H9 (cell line): ENCODE measurements at regions not wholly inside any gene's neighbourhood (a gene's known extent, or its start where the extent isn't known, plus 50 kb on each side); places are given as distances from the start of the nearest gene placed in this dataset.

ENCODE experiments used
- DNase-seq: peaks from one replicate; pipeline ENCODE4 v3.0.0-alpha.2; 2017
- H2AFZ ChIP-seq: one replicate; pipeline ENCODE4 v1.6.1; 2013; ENCODE audit warnings: mild to moderate bottlenecking, low read length, control low read depth, moderate library complexity
- H2AK5ac ChIP-seq: 2 replicates; pipeline ENCODE4 v1.6.1; 2013; ENCODE audit warnings: low read length, control low read depth, mixed read lengths; ENCODE audit not compliant: insufficient read length
- H2BK120ac ChIP-seq: one replicate; pipeline ENCODE4 v1.6.1; 2013; ENCODE audit warnings: low read depth, mild to moderate bottlenecking, low read length, control low read depth, inconsistent platforms; ENCODE audit not compliant: poor library complexity, severe bottlenecking
- H2BK12ac ChIP-seq: 2 replicates; pipeline ENCODE4 v1.6.1; 2013; ENCODE audit warnings: low read length, control low read depth, mixed read lengths, low read depth; ENCODE audit not compliant: insufficient read length
- H2BK15ac ChIP-seq: 2 replicates; pipeline ENCODE4 v1.6.1; 2013; ENCODE audit warnings: low read depth, low read length, control low read depth
- H2BK20ac ChIP-seq: one replicate; pipeline ENCODE4 v1.6.1; 2013; ENCODE audit warnings: low read depth, mild to moderate bottlenecking, low read length, control low read depth, inconsistent platforms; ENCODE audit not compliant: poor library complexity, severe bottlenecking
- H2BK5ac ChIP-seq: 2 replicates; pipeline ENCODE4 v1.6.1; 2013; ENCODE audit warnings: low read length, control low read depth, mixed read lengths; ENCODE audit not compliant: insufficient read length
- H3K14ac ChIP-seq: 2 replicates; pipeline ENCODE4 v1.6.1; 2013; ENCODE audit warnings: low read length, control low read depth; ENCODE audit not compliant: insufficient read depth
- H3K18ac ChIP-seq: 2 replicates; pipeline ENCODE4 v1.6.1; 2013; ENCODE audit warnings: low read depth, mild to moderate bottlenecking, mixed read lengths, low read length, control low read depth; ENCODE audit not compliant: insufficient read length
- H3K23ac ChIP-seq: 2 replicates; pipeline ENCODE4 v1.6.1; 2013; ENCODE audit warnings: low read length, control low read depth, mixed read lengths, low read depth; ENCODE audit not compliant: insufficient read length
- H3K23me2 ChIP-seq: 2 replicates; pipeline ENCODE4 v1.6.1; 2013; ENCODE audit warnings: low read depth, mild to moderate bottlenecking, mixed read lengths, low read length, control low read depth; ENCODE audit not compliant: insufficient read length, poor library complexity, severe bottlenecking
- H3K27ac ChIP-seq: 2 replicates; pipeline ENCODE4 v1.5.1; 2013; ENCODE audit warnings: low read length, control low read depth, mixed read lengths, low read depth; ENCODE audit not compliant: insufficient read length
- H3K27me3 ChIP-seq: 2 replicates; pipeline ENCODE4 v1.6.1; 2013; ENCODE audit warnings: low read length, control low read depth, inconsistent platforms; ENCODE audit not compliant: insufficient read depth
- H3K4ac ChIP-seq: 2 replicates; pipeline ENCODE4 v1.6.1; 2013; ENCODE audit warnings: low read depth, mild to moderate bottlenecking, control low read depth, inconsistent platforms, low read length, moderate library complexity
- H3K4me1 ChIP-seq: 2 replicates; pipeline ENCODE4 v1.6.1; 2013; ENCODE audit warnings: low read length, control low read depth, inconsistent platforms; ENCODE audit not compliant: insufficient read depth
- H3K4me2 ChIP-seq: 2 replicates; pipeline ENCODE4 v1.6.1; 2013; ENCODE audit warnings: low read length, control low read depth, mixed read lengths; ENCODE audit not compliant: insufficient read length, insufficient read depth
- H3K56ac ChIP-seq: 2 replicates; pipeline ENCODE4 v1.6.1; 2013; ENCODE audit warnings: low read depth, mild to moderate bottlenecking, mixed read lengths, low read length, control low read depth; ENCODE audit not compliant: insufficient read length
- H3K79me1 ChIP-seq: 2 replicates; pipeline ENCODE4 v1.6.1; 2013; ENCODE audit warnings: low read depth, mild to moderate bottlenecking, moderate library complexity, low read length, control low read depth, inconsistent platforms; ENCODE audit not compliant: insufficient read depth, poor library complexity, severe bottlenecking
- H3K79me2 ChIP-seq: 2 replicates; pipeline ENCODE4 v1.6.1; 2013; ENCODE audit warnings: low read length, control low read depth, inconsistent platforms; ENCODE audit not compliant: insufficient read depth
- H3K9ac ChIP-seq: 2 replicates; pipeline ENCODE4 v1.6.1; 2013; ENCODE audit warnings: low read length, control low read depth, mixed read lengths; ENCODE audit not compliant: insufficient read length; ENCODE audit errors: extremely low read depth
- H3K9me3 ChIP-seq: one replicate; pipeline ENCODE4 v1.6.1; 2013; ENCODE audit warnings: low read depth, low read length, inconsistent platforms; ENCODE audit not compliant: control insufficient read depth
- H3T11ph ChIP-seq: one replicate; pipeline ENCODE4 v1.6.1; 2013; ENCODE audit warnings: mild to moderate bottlenecking, low read length, control low read depth, inconsistent platforms
- H4K20me1 ChIP-seq: one replicate; pipeline ENCODE4 v1.6.1; 2013; ENCODE audit not compliant: control insufficient read depth, insufficient read length, insufficient read depth
- H4K5ac ChIP-seq: 2 replicates; pipeline ENCODE4 v1.6.1; 2013; ENCODE audit warnings: low read depth, mild to moderate bottlenecking, mixed read lengths, low read length, control low read depth; ENCODE audit not compliant: insufficient read length
- H4K8ac ChIP-seq: replicated peaks from 2 replicates; pipeline ENCODE4 v1.6.1; 2013; ENCODE audit warnings: low read length, control low read depth, mixed read lengths, low read depth; ENCODE audit not compliant: insufficient read length
- H4K91ac ChIP-seq: 2 replicates; pipeline ENCODE4 v1.6.1; 2013; ENCODE audit warnings: low read depth, mild to moderate bottlenecking, moderate library complexity, mixed read lengths, low read length, control low read depth; ENCODE audit not compliant: insufficient read length
- H3K27ac Mint-ChIP-seq, 3 experiments: 2 replicates in 2 of 3; 3 replicates in 1 of 3; pipeline ENCODE4 v1.8.0; 2020 to 2021; ENCODE audit warnings: mixed read lengths in 3 of 3, mild to moderate bottlenecking in 1 of 3, moderate library complexity in 1 of 3
- H3K27me3 Mint-ChIP-seq: 2 replicates; pipeline ENCODE4 v1.8.0; 2021; ENCODE audit warnings: low read depth, mild to moderate bottlenecking, moderate library complexity, mixed read lengths
- H3K36me3 Mint-ChIP-seq, 3 experiments: 2 replicates in 2 of 3; 3 replicates in 1 of 3; pipeline ENCODE4 v1.8.0; 2020 to 2021; ENCODE audit warnings: low read depth in 3 of 3, mixed read lengths in 3 of 3; ENCODE audit not compliant: insufficient read depth in 1 of 3
- H3K4me1 Mint-ChIP-seq, 2 experiments: 2 replicates each; pipeline ENCODE4 v1.8.0; 2020; ENCODE audit warnings: mixed read lengths in 2 of 2
- H3K4me3 Mint-ChIP-seq, 2 experiments: 2 replicates in 1 of 2; 3 replicates in 1 of 2; pipeline ENCODE4 v1.8.0; 2020 to 2021; ENCODE audit warnings: mild to moderate bottlenecking in 2 of 2, mixed read lengths in 2 of 2, moderate library complexity in 1 of 2
- H3K9me3 Mint-ChIP-seq, 2 experiments: 2 replicates in 1 of 2; 3 replicates in 1 of 2; pipeline ENCODE4 v1.8.0; 2020; ENCODE audit warnings: mild to moderate bottlenecking in 2 of 2, mixed read lengths in 2 of 2, moderate library complexity in 1 of 2
- WGBS: extraction: QIAGEN DNeasy Blood & Tissue Kit; methylation state at CpG from one replicate; pipeline ENCODE4 v1.1.7; 2013; ENCODE audit warnings: missing lambda C conversion rate, low lambda C conversion rate, mixed read lengths; ENCODE audit not compliant: insufficient read length; ENCODE audit errors: extremely low coverage; 5-methylcytosine and 5-hydroxymethylcytosine counted together
- TF ChIP-seq, protein P1 (sequence below): fragments of 200-600 bp; sonication (generic); conservative IDR thresholded peaks from 3 replicates; pipeline ENCODE4 v1.8.0; 2021; ENCODE audit warnings: antibody characterized with exemption, mild to moderate bottlenecking

DNA sequence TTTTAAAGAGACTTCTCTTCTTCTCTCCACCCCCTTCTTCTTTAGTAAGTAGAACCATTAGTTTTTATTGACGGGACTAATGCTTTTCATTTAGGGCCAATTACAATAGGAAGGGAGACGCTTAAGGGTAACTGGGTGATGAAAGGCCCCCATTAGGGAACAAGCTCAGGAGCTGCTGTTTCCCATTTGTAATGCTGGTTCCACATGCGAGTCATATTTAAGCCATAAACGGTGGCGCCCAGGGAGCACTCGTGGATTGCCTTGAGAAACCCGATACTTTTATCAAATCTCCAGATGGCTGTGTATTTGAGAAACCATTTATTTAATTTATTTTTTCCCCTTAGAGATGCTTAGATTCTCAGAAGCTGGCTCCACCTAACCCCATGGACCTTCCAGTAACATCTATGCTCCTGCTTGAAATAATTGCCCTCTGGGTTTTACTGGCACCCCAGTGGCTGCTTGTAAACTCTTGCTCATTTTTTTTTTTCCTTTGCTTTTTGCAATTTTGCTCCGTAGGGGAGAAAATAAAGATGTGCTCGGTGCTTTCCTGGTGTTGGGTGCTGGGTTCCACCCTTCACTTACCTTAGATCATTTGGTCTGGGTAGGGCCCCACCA lies 124.2 kb upstream of the MSX1 start:
- H3K4me3 Mint-ChIP-seq = no peak overlapping the region
- H3K4me1 Mint-ChIP-seq = peaks cover 4 to 11% of the 10 kb centered on the region in 2 experiments; a peak in 3 of 4 replicates
- H3K79me1 ChIP-seq = no peaks in the 10 kb centered on the region
- no CpG with 5 or more reads among the region's 9 CpGs for WGBS
- no peaks in the 10 kb centered on the region for H3K27me3 ChIP-seq
- H3K27ac Mint-ChIP-seq = no peak overlapping the region; a peak in 1 of 7 replicates
- TF ChIP-seq, protein P1, sequence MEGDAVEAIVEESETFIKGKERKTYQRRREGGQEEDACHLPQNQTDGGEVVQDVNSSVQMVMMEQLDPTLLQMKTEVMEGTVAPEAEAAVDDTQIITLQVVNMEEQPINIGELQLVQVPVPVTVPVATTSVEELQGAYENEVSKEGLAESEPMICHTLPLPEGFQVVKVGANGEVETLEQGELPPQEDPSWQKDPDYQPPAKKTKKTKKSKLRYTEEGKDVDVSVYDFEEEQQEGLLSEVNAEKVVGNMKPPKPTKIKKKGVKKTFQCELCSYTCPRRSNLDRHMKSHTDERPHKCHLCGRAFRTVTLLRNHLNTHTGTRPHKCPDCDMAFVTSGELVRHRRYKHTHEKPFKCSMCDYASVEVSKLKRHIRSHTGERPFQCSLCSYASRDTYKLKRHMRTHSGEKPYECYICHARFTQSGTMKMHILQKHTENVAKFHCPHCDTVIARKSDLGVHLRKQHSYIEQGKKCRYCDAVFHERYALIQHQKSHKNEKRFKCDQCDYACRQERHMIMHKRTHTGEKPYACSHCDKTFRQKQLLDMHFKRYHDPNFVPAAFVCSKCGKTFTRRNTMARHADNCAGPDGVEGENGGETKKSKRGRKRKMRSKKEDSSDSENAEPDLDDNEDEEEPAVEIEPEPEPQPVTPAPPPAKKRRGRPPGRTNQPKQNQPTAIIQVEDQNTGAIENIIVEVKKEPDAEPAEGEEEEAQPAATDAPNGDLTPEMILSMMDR = no peak
- no peak overlapping the region for H4K91ac ChIP-seq
- H3K4me1 ChIP-seq = no peaks in the 10 kb centered on the region
- H4K5ac ChIP-seq = no peak overlapping the region
- H2BK20ac ChIP-seq = no peak overlapping the region
- no peak overlapping the region for H3K27ac ChIP-seq
- no peaks in the 10 kb centered on the region for H3K9me3 ChIP-seq
- H3K4me2 ChIP-seq = no peak overlapping the region
- no peak overlapping the region for H3T11ph ChIP-seq
- H4K8ac ChIP-seq = no peak overlapping the region
- no peak overlapping the region for H2BK15ac ChIP-seq
- no peak overlapping the region for H3K4ac ChIP-seq
- H3K56ac ChIP-seq = no peak overlapping the region
- H3K23me2 ChIP-seq = no peaks in the 10 kb centered on the region
- peaks cover 21% of the 10 kb centered on the region for H3K27me3 Mint-ChIP-seq
- H4K20me1 ChIP-seq = no peaks in the 10 kb centered on the region
- no peak for DNase-seq
- H3K9me3 Mint-ChIP-seq = no peaks in the 10 kb centered on the region
- H2BK12ac ChIP-seq = no peak overlapping the region
- H3K9ac ChIP-seq = no peak overlapping the region
- no peaks in the 10 kb centered on the region; a peak in 1 of 7 replicates for H3K36me3 Mint-ChIP-seq
- H3K23ac ChIP-seq = no peak overlapping the region
- no peaks in the 10 kb centered on the region for H3K79me2 ChIP-seq
- H2AK5ac ChIP-seq = no peak overlapping the region
- no peak overlapping the region for H3K14ac ChIP-seq
- no peak overlapping the region for H2BK5ac ChIP-seq
- H2BK120ac ChIP-seq = no peak overlapping the region
- no peak overlapping the region for H2AFZ ChIP-seq
- no peak overlapping the region for H3K18ac ChIP-seq
